K562 (cell line): ENCODE measurements at regions not wholly inside any gene's neighbourhood (a gene's known extent, or its start where the extent isn't known, plus 50 kb on each side); places are given as distances from the start of the nearest gene placed in this dataset.

Experiments
- ARNT ChIP-seq, 2 experiments: fragments of 450-650 bp; IDR thresholded peaks; 2 replicates each; pipeline ENCODE4 v1.6.1; 2016; ENCODE audit warnings: mild to moderate bottlenecking in 1 of 2
- ATF7 ChIP-seq: fragments of 450-650 bp; IDR thresholded peaks from 2 replicates; pipeline ENCODE4 v1.7.1; 2014; ENCODE audit warnings: mild to moderate bottlenecking, moderate library complexity
- CC2D1A ChIP-seq: fragments of 450-650 bp; IDR thresholded peaks from 2 replicates; pipeline ENCODE4 v1.6.1; 2017; ENCODE audit warnings: mild to moderate bottlenecking
- E2F3 ChIP-seq: fragments of 250-450 bp; sonication (Bioruptor Pico); IDR thresholded peaks from 2 replicates; pipeline ENCODE4 v1.4.0; 2020; ENCODE audit warnings: mild to moderate bottlenecking
- EP300 ChIP-seq: IDR thresholded peaks from 2 replicates; pipeline ENCODE4 v1.6.1; 2012; ENCODE audit warnings: low read length, improper control_type of control experiment
- ESRRB ChIP-seq: fragments of 250-450 bp; sonication (Bioruptor Pico); IDR thresholded peaks from 2 replicates; pipeline ENCODE4 v1.5.0; 2020; ENCODE audit warnings: mild to moderate bottlenecking, moderate library complexity, borderline replicate concordance
- EZH2 ChIP-seq: IDR thresholded peaks from 2 replicates; pipeline ENCODE4 v1.6.1; 2012; ENCODE audit warnings: low read depth, mild to moderate bottlenecking, inconsistent platforms, low read length, borderline replicate concordance
- GABPB1 ChIP-seq: sonication (generic); formaldehyde crosslinking; IDR thresholded peaks from 2 replicates; pipeline ENCODE4 v1.8.0; 2022; ENCODE audit warnings: mild to moderate bottlenecking, missing genetic modification reagents
- GTF2A2 ChIP-seq: IDR thresholded peaks from 2 replicates; pipeline ENCODE4 v1.6.1; 2016; ENCODE audit warnings: mild to moderate bottlenecking, missing genetic modification characterization, missing compliant biosample characterization
- HNRNPLL ChIP-seq: fragments of 200-400 bp; formaldehyde crosslinking; IDR thresholded peaks from 2 replicates; pipeline ENCODE4 v1.6.1; 2017; ENCODE audit warnings: low read length, low read depth, mild to moderate bottlenecking; ENCODE audit not compliant: poor library complexity, severe bottlenecking
- LCOR ChIP-seq: sonication (generic); formaldehyde crosslinking; IDR thresholded peaks from 2 replicates; pipeline ENCODE4 v1.8.0; 2022; ENCODE audit warnings: mild to moderate bottlenecking, missing genetic modification reagents
- SMC3 ChIP-seq: conservative IDR thresholded peaks from 2 replicates; pipeline ENCODE4 v1.6.1; 2011; ENCODE audit warnings: low read depth, low read length, improper control_type of control experiment; ENCODE audit not compliant: insufficient read depth
- SREBF2 ChIP-seq: sonication (generic); formaldehyde crosslinking; IDR thresholded peaks from 2 replicates; pipeline ENCODE4 v1.4.0; 2020; ENCODE audit warnings: mild to moderate bottlenecking, missing genetic modification reagents
- SRSF1 ChIP-seq: fragments of 200-400 bp; formaldehyde crosslinking; IDR thresholded peaks from 2 replicates; pipeline ENCODE4 v1.6.1; 2017; ENCODE audit warnings: mild to moderate bottlenecking, low read depth, low read length, moderate library complexity
- ZBTB1 ChIP-seq: sonication (generic); formaldehyde crosslinking; IDR thresholded peaks from 2 replicates; pipeline ENCODE4 v1.8.1; 2023; ENCODE audit warnings: missing genetic modification reagents, low read depth, mild to moderate bottlenecking, borderline replicate concordance
- ZNF347 ChIP-seq: fragments of 450-650 bp; formaldehyde crosslinking; IDR thresholded peaks from 2 replicates; pipeline ENCODE4 v1.4.0; 2020; ENCODE audit warnings: low read depth, mild to moderate bottlenecking, moderate library complexity
- TF ChIP-seq, protein P1 (sequence below): sonication (generic); formaldehyde crosslinking; IDR thresholded peaks from 2 replicates; pipeline ENCODE4 v1.8.1; 2023; ENCODE audit warnings: mild to moderate bottlenecking, missing genetic modification reagents
- TF ChIP-seq, protein P2 (sequence below): fragments of 450-650 bp; formaldehyde crosslinking; IDR thresholded peaks from 2 replicates; pipeline ENCODE4 v1.4.0; 2020; ENCODE audit warnings: mild to moderate bottlenecking, moderate library complexity
- TF ChIP-seq, protein P3 (sequence below): fragments of 200-800 bp; sonication (Bioruptor generic); IDR thresholded peaks from 2 replicates; pipeline ENCODE4 v1.6.1; 2017; ENCODE audit warnings: missing genetic modification characterization, missing compliant biosample characterization
- TF ChIP-seq, protein P4 (sequence below): IDR thresholded peaks from 3 replicates; pipeline ENCODE4 v1.6.1; 2011; ENCODE audit warnings: borderline replicate concordance, mild to moderate bottlenecking; ENCODE audit not compliant: insufficient read length, insufficient read depth
- TF ChIP-seq, protein P5 (sequence below), 2 experiments: fragments of 450-650 bp in 1 of 2; sonication (generic) in 1 of 2; formaldehyde crosslinking in 1 of 2; IDR thresholded peaks in 1 of 2; conservative IDR thresholded peaks in 1 of 2; 2 replicates each; pipeline versions ENCODE4 v1.6.1 to v1.8.1; 2016 to 2023; ENCODE audit warnings: mild to moderate bottlenecking in 2 of 2, moderate library complexity in 2 of 2, inconsistent platforms in 1 of 2, missing genetic modification reagents in 1 of 2

DNA sequence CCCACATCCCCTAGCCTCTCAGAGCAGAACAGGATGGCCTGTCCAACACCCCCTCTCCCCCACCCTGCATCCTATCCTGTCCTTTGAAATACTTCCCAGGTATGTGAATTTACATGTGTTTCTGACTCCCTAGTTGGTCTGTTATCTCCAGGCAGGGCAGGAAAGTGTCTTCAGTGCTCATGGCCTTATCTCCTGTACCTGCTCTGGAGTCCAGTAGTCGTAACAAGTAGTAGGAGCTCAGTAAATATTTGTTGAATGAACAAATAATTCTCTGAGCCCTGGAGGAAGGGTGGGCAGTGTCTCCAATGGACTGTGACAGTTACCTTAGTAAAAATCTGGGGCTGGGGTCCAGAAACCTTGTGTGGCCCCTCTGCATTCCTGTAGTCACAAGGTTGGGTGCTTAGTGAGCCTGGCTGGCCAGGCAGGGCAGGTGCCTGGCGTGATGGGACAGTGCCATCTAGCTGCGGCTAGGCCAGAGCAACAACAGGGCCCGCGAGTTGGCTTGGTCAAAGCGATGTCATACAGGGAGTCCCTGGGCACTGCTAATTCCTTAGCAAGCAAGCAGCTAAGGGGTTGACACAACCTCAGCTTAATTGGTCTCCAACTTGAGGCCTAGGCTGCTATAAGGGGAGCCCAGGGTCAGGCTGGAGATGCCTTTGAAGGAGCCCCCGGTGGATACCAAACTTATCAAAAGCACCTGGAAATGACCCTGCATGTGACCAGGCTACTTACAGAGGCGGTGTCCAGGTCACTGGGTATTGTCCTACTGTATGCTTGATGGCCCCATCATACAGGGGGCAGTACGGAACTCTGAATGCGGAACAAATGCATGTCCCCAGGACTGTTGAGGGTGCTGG lies 89.0 kb upstream of the PPM1J start (continued):
- no peak for TF ChIP-seq LCOR (CRISPR knock-in tag)
- peak; percentile 98 for TF ChIP-seq SMC3
- TF ChIP-seq, protein P1, sequence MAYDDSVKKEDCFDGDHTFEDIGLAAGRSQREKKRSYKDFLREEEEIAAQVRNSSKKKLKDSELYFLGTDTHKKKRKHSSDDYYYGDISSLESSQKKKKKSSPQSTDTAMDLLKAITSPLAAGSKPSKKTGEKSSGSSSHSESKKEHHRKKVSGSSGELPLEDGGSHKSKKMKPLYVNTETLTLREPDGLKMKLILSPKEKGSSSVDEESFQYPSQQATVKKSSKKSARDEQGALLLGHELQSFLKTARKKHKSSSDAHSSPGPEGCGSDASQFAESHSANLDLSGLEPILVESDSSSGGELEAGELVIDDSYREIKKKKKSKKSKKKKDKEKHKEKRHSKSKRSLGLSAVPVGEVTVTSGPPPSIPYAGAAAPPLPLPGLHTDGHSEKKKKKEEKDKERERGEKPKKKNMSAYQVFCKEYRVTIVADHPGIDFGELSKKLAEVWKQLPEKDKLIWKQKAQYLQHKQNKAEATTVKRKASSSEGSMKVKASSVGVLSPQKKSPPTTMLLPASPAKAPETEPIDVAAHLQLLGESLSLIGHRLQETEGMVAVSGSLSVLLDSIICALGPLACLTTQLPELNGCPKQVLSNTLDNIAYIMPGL (CRISPR knock-in tag): no peak
- no peak for TF ChIP-seq SRSF1
- TF ChIP-seq EP300: 0 out of 2 replicates have a peak, but pooled peaks have one; percentile 22
- no peak for TF ChIP-seq SREBF2 (CRISPR knock-in tag)
- TF ChIP-seq, protein P2, sequence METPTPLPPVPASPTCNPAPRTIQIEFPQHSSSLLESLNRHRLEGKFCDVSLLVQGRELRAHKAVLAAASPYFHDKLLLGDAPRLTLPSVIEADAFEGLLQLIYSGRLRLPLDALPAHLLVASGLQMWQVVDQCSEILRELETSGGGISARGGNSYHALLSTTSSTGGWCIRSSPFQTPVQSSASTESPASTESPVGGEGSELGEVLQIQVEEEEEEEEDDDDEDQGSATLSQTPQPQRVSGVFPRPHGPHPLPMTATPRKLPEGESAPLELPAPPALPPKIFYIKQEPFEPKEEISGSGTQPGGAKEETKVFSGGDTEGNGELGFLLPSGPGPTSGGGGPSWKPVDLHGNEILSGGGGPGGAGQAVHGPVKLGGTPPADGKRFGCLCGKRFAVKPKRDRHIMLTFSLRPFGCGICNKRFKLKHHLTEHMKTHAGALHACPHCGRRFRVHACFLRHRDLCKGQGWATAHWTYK (CRISPR knock-in tag): no peak
- peak; percentile 87 for TF ChIP-seq CC2D1A
- TF ChIP-seq HNRNPLL: no peak
- no peak for TF ChIP-seq ARNT (IDR thresholded peaks at IDR 0.05)
- peak; percentile 42; the same call in 1 of the 2 replicates for TF ChIP-seq ATF7
- no peak for TF ChIP-seq ZBTB1
- no peak for TF ChIP-seq ESRRB
- no peak for TF ChIP-seq EZH2
- TF ChIP-seq, protein P3, sequence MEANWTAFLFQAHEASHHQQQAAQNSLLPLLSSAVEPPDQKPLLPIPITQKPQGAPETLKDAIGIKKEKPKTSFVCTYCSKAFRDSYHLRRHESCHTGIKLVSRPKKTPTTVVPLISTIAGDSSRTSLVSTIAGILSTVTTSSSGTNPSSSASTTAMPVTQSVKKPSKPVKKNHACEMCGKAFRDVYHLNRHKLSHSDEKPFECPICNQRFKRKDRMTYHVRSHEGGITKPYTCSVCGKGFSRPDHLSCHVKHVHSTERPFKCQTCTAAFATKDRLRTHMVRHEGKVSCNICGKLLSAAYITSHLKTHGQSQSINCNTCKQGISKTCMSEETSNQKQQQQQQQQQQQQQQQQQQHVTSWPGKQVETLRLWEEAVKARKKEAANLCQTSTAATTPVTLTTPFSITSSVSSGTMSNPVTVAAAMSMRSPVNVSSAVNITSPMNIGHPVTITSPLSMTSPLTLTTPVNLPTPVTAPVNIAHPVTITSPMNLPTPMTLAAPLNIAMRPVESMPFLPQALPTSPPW (CRISPR knock-in tag): no peak
- no peak for TF ChIP-seq GTF2A2 (tag)
- TF ChIP-seq ZNF347 (CRISPR knock-in tag): no peak
- TF ChIP-seq E2F3 (CRISPR knock-in tag): no peak
- TF ChIP-seq, protein P4, sequence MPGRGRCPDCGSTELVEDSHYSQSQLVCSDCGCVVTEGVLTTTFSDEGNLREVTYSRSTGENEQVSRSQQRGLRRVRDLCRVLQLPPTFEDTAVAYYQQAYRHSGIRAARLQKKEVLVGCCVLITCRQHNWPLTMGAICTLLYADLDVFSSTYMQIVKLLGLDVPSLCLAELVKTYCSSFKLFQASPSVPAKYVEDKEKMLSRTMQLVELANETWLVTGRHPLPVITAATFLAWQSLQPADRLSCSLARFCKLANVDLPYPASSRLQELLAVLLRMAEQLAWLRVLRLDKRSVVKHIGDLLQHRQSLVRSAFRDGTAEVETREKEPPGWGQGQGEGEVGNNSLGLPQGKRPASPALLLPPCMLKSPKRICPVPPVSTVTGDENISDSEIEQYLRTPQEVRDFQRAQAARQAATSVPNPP: no peak
- no peak for TF ChIP-seq GABPB1
- TF ChIP-seq, protein P5, sequence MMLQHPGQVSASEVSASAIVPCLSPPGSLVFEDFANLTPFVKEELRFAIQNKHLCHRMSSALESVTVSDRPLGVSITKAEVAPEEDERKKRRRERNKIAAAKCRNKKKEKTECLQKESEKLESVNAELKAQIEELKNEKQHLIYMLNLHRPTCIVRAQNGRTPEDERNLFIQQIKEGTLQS (IDR thresholded peaks at IDR 0.05): no peak
- TF ChIP-seq, protein P5 (CRISPR knock-in tag; conservative IDR thresholded peaks at IDR 0.05): no peak
